ENCODE measurements at regions not wholly inside any gene's neighbourhood (a gene's known extent, or its start where the extent isn't known, plus 50 kb on each side); places are given as distances from the start of the nearest gene placed in this dataset.

- intact Hi-C loops (cut with micrococcal nuclease) (no loop called here), in situ Hi-C loops (cut with MboI; ENCODE audit: low sequenced_read_pairs) (no loop called here), dilution Hi-C loops (cut with HindIII; ENCODE audit: low sequenced_read_pairs, unreplicated experiment) (no loop called here)
- Histone ChIP-seq H3K4me1 (ENCODE audit: control insufficient read depth, insufficient read depth, low read length) (no peaks in the 10 kb centered on the region), H2BK5ac (ENCODE audit: low read depth, low read length, poor library complexity, severe bottlenecking) (no peak overlapping the region), H4K5ac (ENCODE audit: low read depth, low read length) (no peak overlapping the region), H3K56ac (ENCODE audit: extremely low read depth, insufficient read depth, low read length) (no peak overlapping the region), H2BK15ac (ENCODE audit: low read depth, low read length) (no peak overlapping the region), H3K4ac (ENCODE audit: low read depth, low read length) (no peak overlapping the region), H3K36me3 (ENCODE audit: control insufficient read depth, insufficient read depth, low read length) (no peaks in the 10 kb centered on the region), H4K20me1 (ENCODE audit: insufficient read depth, low read length) (no peaks in the 10 kb centered on the region), H2BK120ac (ENCODE audit: low read depth, low read length) (no peak overlapping the region), H3K9me1 (ENCODE audit: insufficient read depth, low read length) (no peaks in the 10 kb centered on the region), H3K4me3 (ENCODE audit: insufficient read depth, low read depth, low read length) (no peak overlapping the region), H2AK9ac (replicated peaks; ENCODE audit: low read depth, low read length, poor library complexity) (no peak overlapping the region), H4K91ac (ENCODE audit: insufficient read depth, low read depth, low read length) (no peak overlapping the region), H3K23ac (ENCODE audit: low read depth, low read length) (no peak overlapping the region), H3K9me3 (ENCODE audit: control insufficient read depth, insufficient read depth, low read length) (0 out of 2 replicates have a peak, but pooled peaks cover 2% of the 10 kb centered on the region), H3K79me1 (ENCODE audit: low read depth in 1 of 2, low read length in 2 of 2) (no peaks in the 10 kb centered on the region), H4K8ac (ENCODE audit: low read depth in 2 of 2, low read length in 2 of 2) (no peak overlapping the region), H3K18ac (ENCODE audit: low read depth, low read length) (no peak overlapping the region), H2BK20ac (ENCODE audit: low read depth, low read length) (no peak overlapping the region), H3K14ac (replicated peaks; ENCODE audit: low read depth, low read length) (no peak overlapping the region), H3K27me3 (ENCODE audit: control insufficient read depth, insufficient read depth, low read length) (no peaks in the 10 kb centered on the region), H3K4me2 (ENCODE audit: low read depth, low read length) (no peak overlapping the region), H3K9ac (ENCODE audit: low read depth, low read length) (no peak overlapping the region), H2AFZ (replicated peaks; ENCODE audit: low read length, poor library complexity) (no peak overlapping the region), H2AK5ac (ENCODE audit: low read depth, low read length) (no peak overlapping the region), H3K27ac (ENCODE audit: insufficient read depth, low read length) (no peak overlapping the region)
- no TSS peak for BruUV-seq (replicated peaks)
- DNase-seq: no peak
- no peak for ATAC-seq (ENCODE audit: low read depth)
- CTCF ChIA-PET: no interaction called here
- POLR2A ChIA-PET (ENCODE audit: unreplicated experiment): no interaction called here
- TF ChIP-seq MAZ (IDR thresholded peaks at IDR 0.05; ENCODE audit: borderline replicate concordance, low read depth, low read length): no peak
- TF ChIP-seq CHD1 (IDR thresholded peaks at IDR 0.05; ENCODE audit: low read depth, low read length): no peak
- TF ChIP-seq ELK1 (IDR thresholded peaks at IDR 0.05; ENCODE audit: borderline replicate concordance, low read depth, low read length): no peak
- no peak for TF ChIP-seq BHLHE40 (IDR thresholded peaks at IDR 0.05; ENCODE audit: low read depth, low read length)
- no peak for TF ChIP-seq RFX5 (IDR thresholded peaks at IDR 0.05; ENCODE audit: low read depth, low read length)
- TF ChIP-seq MXI1 (IDR thresholded peaks at IDR 0.05; ENCODE audit: borderline replicate concordance, low read depth, low read length): no peak
- no peak for TF ChIP-seq SMC3 (IDR thresholded peaks at IDR 0.05; ENCODE audit: low read depth, low read length)
- TF ChIP-seq USF2 (IDR thresholded peaks at IDR 0.05; ENCODE audit: low read depth, low read length): no peak
- no peak for TF ChIP-seq POLR2A (IDR thresholded peaks at IDR 0.05; ENCODE audit: low read depth, low read length)
- TF ChIP-seq RCOR1 (IDR thresholded peaks at IDR 0.05; ENCODE audit: insufficient replicate concordance, low read length): no peak
- no peak for TF ChIP-seq CTCF (conservative IDR thresholded peaks at IDR 0.05; ENCODE audit: low read depth, low read length)
- TF ChIP-seq NFE2L2 (IDR thresholded peaks at IDR 0.05; ENCODE audit: low read depth, low read length): no peak
- TF ChIP-seq CEBPB (IDR thresholded peaks at IDR 0.05; ENCODE audit: low read depth, low read length): no peak
- no peak for TF ChIP-seq FOS (IDR thresholded peaks at IDR 0.05; ENCODE audit: low read depth, low read length)
- TF ChIP-seq MAFK (IDR thresholded peaks at IDR 0.05; ENCODE audit: low read depth, low read length): no peak
Measured at GRCh38 chr12:83346333-83346732, 659.6 kb downstream of the TMTC2 start.

Data from IMR-90 (cell line).